Activated B cell treated with CpG ODN at 0.5 μM for 24 hours (primary cell): ENCODE measurements at regions not wholly inside any gene's neighbourhood (a gene's known extent, or its start where the extent isn't known, plus 50 kb on each side); places are given as distances from the start of the nearest gene placed in this dataset.
"Not testable (repeated sequence)": the region's sequence is repeated elsewhere in the genome, so short reads cannot be mapped to it uniquely, and the experiment has no call there.

Source experiments
- ATAC-seq: fragments of 200-7000 bp; cut with Tn5 transposase; one replicate; pipeline ENCODE4 v1.10.0; 2021; ENCODE audit warnings: low read depth, mild to moderate bottlenecking, moderate library complexity
- CTCF ChIA-PET: fragments of 350-600 bp; sonication (Branson Sonifier 250); formaldehyde crosslinking; loops from one replicate; lab custom pipeline; 2021; ENCODE audit warnings: antibody characterized with exemption; lab: Charles Lee
- POLR2A ChIA-PET: fragments of 350-600 bp; sonication (Branson Sonifier 250); formaldehyde crosslinking; loops from one replicate; lab custom pipeline; 2021; ENCODE audit warnings: antibody characterized with exemption; lab: Charles Lee
- DNase-seq: peaks from one replicate; pipeline ENCODE4 v3.0.0; 2022
- H3K27ac Mint-ChIP-seq: one replicate; pipeline ENCODE4 v1.8.0; 2020; ENCODE audit warnings: mixed read lengths
- H3K27me3 Mint-ChIP-seq: one replicate; pipeline ENCODE4 v1.8.0; 2021; ENCODE audit warnings: mixed read lengths
- H3K36me3 Mint-ChIP-seq: one replicate; pipeline ENCODE4 v1.8.0; 2021; ENCODE audit warnings: low read depth, mixed read lengths
- H3K4me1 Mint-ChIP-seq: one replicate; pipeline ENCODE4 v1.8.0; 2021; ENCODE audit warnings: mixed read lengths
- H3K4me3 Mint-ChIP-seq: one replicate; pipeline ENCODE4 v1.8.0; 2020; ENCODE audit warnings: mild to moderate bottlenecking, mixed read lengths
- H3K9me3 Mint-ChIP-seq: one replicate; pipeline ENCODE4 v1.8.0; 2020; ENCODE audit warnings: mixed read lengths
- CTCF ChIP-seq: fragments of 200-600 bp; IDR thresholded peaks from one replicate; pipeline ENCODE4 v1.8.0; 2022; ENCODE audit warnings: antibody characterized with exemption, mild to moderate bottlenecking
- intact Hi-C: fragments of 100-400 bp; cut with micrococcal nuclease; formaldehyde crosslinking; loops from one replicate; pipeline ENCODE4 v1.15.1; 2024

GRCh38 chr1:96211202-96211601 lies 510.4 kb upstream of the PTBP2 start:
- intact Hi-C loops: no loop called here
- H3K9me3 Mint-ChIP-seq: peaks cover 5% of the 10 kb centered on the region
- no peak overlapping the region for H3K27ac Mint-ChIP-seq
- no peaks in the 10 kb centered on the region for H3K4me1 Mint-ChIP-seq
- POLR2A ChIA-PET: no interaction called here
- no peaks in the 10 kb centered on the region for H3K36me3 Mint-ChIP-seq
- no peak for DNase-seq
- no peak for TF ChIP-seq CTCF
- no peak for ATAC-seq
- no peak overlapping the region for H3K4me3 Mint-ChIP-seq
- CTCF ChIA-PET: no interaction called here
- no peaks in the 10 kb centered on the region for H3K27me3 Mint-ChIP-seq

GRCh38 chr1:96214982-96215381 lies 506.6 kb upstream of the PTBP2 start:
- TF ChIP-seq CTCF: no peak
- ChIA-PET CTCF (no interaction called here), POLR2A (no interaction called here)
- intact Hi-C loops: no loop called here
- no peaks in the 10 kb centered on the region for H3K9me3 Mint-ChIP-seq
- H3K27me3 Mint-ChIP-seq: no peaks in the 10 kb centered on the region
- ATAC-seq: no peak
- H3K4me3 Mint-ChIP-seq: no peak overlapping the region
- H3K36me3 Mint-ChIP-seq: no peaks in the 10 kb centered on the region
- no peak overlapping the region for H3K27ac Mint-ChIP-seq
- H3K4me1 Mint-ChIP-seq: no peaks in the 10 kb centered on the region
- DNase-seq: no peak

DNA sequence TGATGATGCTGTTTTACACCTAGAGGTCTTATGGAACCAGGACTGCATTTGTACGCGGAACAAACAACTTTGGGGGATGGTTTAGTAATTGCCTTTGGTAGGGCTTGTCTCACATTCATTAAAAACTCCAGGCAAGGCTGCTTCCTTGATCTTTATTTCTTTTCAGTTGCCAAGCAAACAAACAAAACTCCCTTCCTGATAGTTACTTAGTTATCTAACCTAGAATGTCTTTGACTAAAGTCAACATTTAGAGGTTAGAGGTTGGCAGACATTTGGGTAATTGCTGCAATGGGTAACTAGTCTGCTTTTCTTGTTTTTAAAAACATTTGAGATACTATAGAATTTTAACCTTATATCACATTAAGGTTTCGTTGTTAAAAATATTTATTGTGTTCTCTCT lies 500.9 kb upstream of the PTBP2 start:
- intact Hi-C loops: no loop called here
- POLR2A ChIA-PET: no interaction called here
- Mint-ChIP-seq H3K9me3 (no peaks in the 10 kb centered on the region), H3K27ac (no peak overlapping the region), H3K27me3 (no peaks in the 10 kb centered on the region), H3K36me3 (no peaks in the 10 kb centered on the region), H3K4me3 (no peak overlapping the region), H3K4me1 (no peaks in the 10 kb centered on the region)
- no peak for TF ChIP-seq CTCF
- CTCF ChIA-PET: no interaction called here
- ATAC-seq: no peak
- no peak for DNase-seq

- intact Hi-C loops: no loop called here
Measured at GRCh38 chr1:96222701-96223100, 498.9 kb upstream of the PTBP2 start.

DNA sequence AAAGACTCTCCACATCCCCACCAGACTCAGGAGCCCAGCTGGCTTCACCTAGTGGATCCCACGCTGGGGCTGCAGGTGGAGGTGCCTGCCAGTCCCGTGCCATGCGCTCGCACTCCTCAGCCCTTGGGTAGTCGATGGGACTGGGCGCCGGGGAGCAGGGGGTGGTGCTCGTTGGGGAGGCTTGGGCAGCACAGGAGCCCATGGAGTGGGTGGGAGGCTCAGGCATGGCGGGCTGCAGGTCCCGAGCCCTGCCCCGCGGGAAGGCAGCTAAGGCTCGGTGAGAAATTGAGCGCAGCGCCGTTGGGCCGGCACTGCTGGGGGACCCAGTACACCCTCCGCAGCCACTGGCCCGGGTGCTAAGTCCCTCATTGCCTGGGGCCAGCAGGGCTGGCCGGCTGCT lies 497.4 kb upstream of the PTBP2 start:
- CTCF ChIA-PET, H3K36me3 Mint-ChIP-seq, H3K27ac Mint-ChIP-seq, H3K9me3 Mint-ChIP-seq, ATAC-seq, H3K4me1 Mint-ChIP-seq, DNase-seq, POLR2A ChIA-PET, H3K27me3 Mint-ChIP-seq, intact Hi-C loops, H3K4me3 Mint-ChIP-seq: not testable (repeated sequence)

More at GRCh38 chr1:96222701-96223100, 498.9 kb upstream of the PTBP2 start:
- no peaks in the 10 kb centered on the region for H3K9me3 Mint-ChIP-seq
- no peak overlapping the region for H3K27ac Mint-ChIP-seq
- no peak for DNase-seq
- ATAC-seq: no peak
- H3K4me1 Mint-ChIP-seq: no peaks in the 10 kb centered on the region
- H3K27me3 Mint-ChIP-seq: no peaks in the 10 kb centered on the region
- POLR2A ChIA-PET: no interaction called here
- no peak for TF ChIP-seq CTCF
- H3K4me3 Mint-ChIP-seq: no peak overlapping the region
- H3K36me3 Mint-ChIP-seq: no peaks in the 10 kb centered on the region
- CTCF ChIA-PET: no interaction called here

DNA sequence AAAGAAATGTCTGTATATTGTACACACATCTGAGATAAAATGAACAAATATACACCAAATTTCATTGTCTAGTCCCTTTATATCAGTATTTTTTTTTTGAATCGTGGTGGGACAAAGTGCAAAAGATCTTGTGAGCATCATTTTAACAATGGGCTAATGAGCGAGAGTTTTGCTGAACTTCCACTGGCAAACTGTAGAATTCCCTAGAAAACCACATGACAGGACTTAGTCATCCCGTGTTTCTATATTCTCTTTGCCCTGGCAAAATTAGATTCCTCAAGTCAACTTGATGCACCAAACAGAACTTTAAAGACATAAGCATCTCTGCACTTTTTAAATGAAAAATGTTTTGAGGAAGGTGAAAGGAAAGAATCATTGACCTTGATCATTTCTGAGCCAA lies 488.2 kb upstream of the PTBP2 start:
- Mint-ChIP-seq H3K4me1 (no peaks in the 10 kb centered on the region), H3K9me3 (no peaks in the 10 kb centered on the region), H3K4me3 (no peak overlapping the region), H3K27me3 (no peaks in the 10 kb centered on the region), H3K27ac (no peak overlapping the region), H3K36me3 (no peaks in the 10 kb centered on the region)
- DNase-seq (no peak), ATAC-seq (no peak)
- intact Hi-C loops: no loop called here
- CTCF ChIA-PET: no interaction called here
- TF ChIP-seq CTCF: no peak
- POLR2A ChIA-PET: no interaction called here
